K562 (cell line): ENCODE measurements at regions not wholly inside any gene's neighbourhood (a gene's known extent, or its start where the extent isn't known, plus 50 kb on each side); places are given as distances from the start of the nearest gene placed in this dataset.

Experiments used
- ATAC-seq: fragments of 200-7000 bp; cut with Tn5 transposase; 3 replicates; pipeline ENCODE4 v1.9.1; 2020; ENCODE audit warnings: moderate library complexity
- BruUV-seq: library from RNA; stranded (reverse); fragments of 400-500 nt; replicated peaks from 2 replicates; lab custom pipeline; 2021; lab: Mats Ljungman, UMichigan
- CTCF ChIA-PET: fragments of 300-600 bp; formaldehyde crosslinking; extraction: SDS; loops from one replicate; lab custom pipeline; 2021; ENCODE audit warnings: low intra/inter-chr PET ratio; lab: Yijun Ruan, JAX
- POLR2A ChIA-PET: fragments of 300-600, 350-650 bp; sonication (Branson Sonifier 250); formaldehyde crosslinking; extraction: SDS; loops from one replicate; lab custom pipeline; 2021; ENCODE audit warnings: antibody characterized with exemption, inconsistent platforms; lab: Yijun Ruan, JAX
- DNase-seq, 4 experiments: peaks; one replicate each; pipeline versions ENCODE4 v3.0.0 to v3.0.0-alpha.2; 2011 to 2018; ENCODE audit warnings: low spot score in 3 of 4, mixed read lengths in 3 of 4; ENCODE audit errors: extremely low read depth in 1 of 4
- FAIRE-seq: peaks from 2 replicates; lab custom pipeline; 2011; peaks lifted over from hg19 to GRCh38; lab: Jason Lieb, UNC
- H2AFZ ChIP-seq: 2 replicates; pipeline ENCODE4 v1.6.0; 2011; ENCODE audit warnings: low read depth, low read length, control low read depth, inconsistent platforms
- H3K27ac ChIP-seq: fragments of 200-600 bp; 3 replicates; pipeline ENCODE4 v1.8.0; 2011; ENCODE audit warnings: low read depth, mild to moderate bottlenecking, control low read depth, inconsistent platforms, low read length, moderate library complexity, mixed read lengths; ENCODE audit errors: extremely low read depth
- H3K27me3 ChIP-seq, 2 experiments: fragments of 300-600 bp in 1 of 2; 2 replicates in 1 of 2; 3 replicates in 1 of 2; pipeline versions ENCODE4 v1.6.0 to v1.8.0; 2011; ENCODE audit warnings: inconsistent platforms in 2 of 2, low read length in 2 of 2, mild to moderate bottlenecking in 1 of 2, mixed read lengths in 1 of 2, moderate library complexity in 1 of 2; ENCODE audit not compliant: control insufficient read depth in 2 of 2, insufficient read depth in 2 of 2
- H3K36me3 ChIP-seq: fragments of 300-600 bp; 3 replicates; pipeline ENCODE4 v1.8.0; 2011; ENCODE audit warnings: mild to moderate bottlenecking, low read length, inconsistent platforms; ENCODE audit not compliant: control insufficient read depth, insufficient read depth
- H3K4me1 ChIP-seq, 2 experiments: fragments of 200-600 bp in 1 of 2; replicated peaks in 1 of 2; 2 replicates in 1 of 2; 3 replicates in 1 of 2; pipeline versions ENCODE4 v1.5.1 to v1.8.0; 2011; ENCODE audit warnings: inconsistent platforms in 2 of 2, low read length in 2 of 2, mild to moderate bottlenecking in 1 of 2, mixed read lengths in 1 of 2, moderate library complexity in 1 of 2; ENCODE audit not compliant: control insufficient read depth in 2 of 2, insufficient read depth in 2 of 2
- H3K4me2 ChIP-seq: 2 replicates; pipeline ENCODE4 v1.6.1; 2011; ENCODE audit warnings: low read length, control low read depth, inconsistent platforms, mixed read lengths; ENCODE audit not compliant: insufficient read depth
- H3K4me3 ChIP-seq: fragments of 200-600 bp; sonication (generic), shearing (Covaris generic); 2 replicates; pipeline ENCODE4 v1.5.1; 2016; ENCODE audit warnings: control low read depth, inconsistent platforms
- H3K79me2 ChIP-seq: fragments of 200-600 bp; 3 replicates; pipeline ENCODE4 v1.8.0; 2011; ENCODE audit warnings: low read length, inconsistent platforms; ENCODE audit not compliant: control insufficient read depth, insufficient read depth
- H3K9ac ChIP-seq, 2 experiments: 2 replicates each; pipeline versions ENCODE4 v1.6.0 to v1.6.1; 2011; ENCODE audit warnings: low read depth in 2 of 2, low read length in 2 of 2, control low read depth in 1 of 2, inconsistent platforms in 1 of 2, mild to moderate bottlenecking in 1 of 2, mixed read lengths in 1 of 2; ENCODE audit not compliant: insufficient read depth in 1 of 2
- H3K9me1 ChIP-seq: one replicate; pipeline ENCODE4 v1.6.0; 2011; ENCODE audit warnings: inconsistent platforms, mild to moderate bottlenecking, low read length, moderate library complexity; ENCODE audit not compliant: control insufficient read depth, insufficient read depth
- H3K9me3 ChIP-seq: replicated peaks from 2 replicates; pipeline ENCODE4 v1.5.1; 2011; ENCODE audit warnings: low read depth, low read length, inconsistent platforms; ENCODE audit not compliant: control insufficient read depth, insufficient read depth
- H4K20me1 ChIP-seq: replicated peaks from 2 replicates; pipeline ENCODE4 v1.6.1; 2011; ENCODE audit warnings: low read length, inconsistent platforms, mixed read lengths; ENCODE audit not compliant: control insufficient read depth, insufficient read depth
- CBFA2T2 ChIP-seq: fragments of 450-650 bp; conservative IDR thresholded peaks from 2 replicates; pipeline ENCODE4 v1.6.1; 2017; ENCODE audit warnings: mild to moderate bottlenecking
- DLX4 ChIP-seq: fragments of 250-450 bp; sonication (Bioruptor Pico); IDR thresholded peaks from 2 replicates; pipeline ENCODE4 v1.6.1; 2021; ENCODE audit warnings: mild to moderate bottlenecking
- FOS ChIP-seq: IDR thresholded peaks from 3 replicates; pipeline ENCODE4 v1.6.1; 2011; ENCODE audit not compliant: insufficient read length; ENCODE audit errors: extremely low read depth
- RFX7 ChIP-seq: fragments of 250-450 bp; sonication (Bioruptor Pico); IDR thresholded peaks from 2 replicates; pipeline ENCODE4 v1.5.1; 2021; ENCODE audit warnings: mild to moderate bottlenecking
- TCFL5 ChIP-seq: fragments of 250-450 bp; sonication (Bioruptor Pico); conservative IDR thresholded peaks from 2 replicates; pipeline ENCODE4 v1.6.1; 2021; ENCODE audit warnings: mild to moderate bottlenecking, moderate library complexity, matching md5 sums
- ZNF277 ChIP-seq: fragments of 250-450 bp; sonication (Bioruptor Pico); IDR thresholded peaks from 2 replicates; pipeline ENCODE4 v1.8.0; 2022; ENCODE audit warnings: inconsistent platforms, mild to moderate bottlenecking, moderate library complexity, borderline replicate concordance
- ZNF518B ChIP-seq: fragments of 250-450 bp; sonication (Bioruptor Pico); IDR thresholded peaks from 2 replicates; pipeline ENCODE4 v1.5.0; 2021; ENCODE audit warnings: mild to moderate bottlenecking, moderate library complexity
- ZNF79 ChIP-seq: fragments of 250-450 bp; sonication (Bioruptor Pico); IDR thresholded peaks from 2 replicates; pipeline ENCODE4 v1.4.0; 2020; ENCODE audit warnings: low read depth, mild to moderate bottlenecking, moderate library complexity
- WGBS: fragments of 100-300 bp; shearing (Covaris generic); methylation state at CpG from one replicate; pipeline ENCODE4 v1.1.6; 2016; ENCODE audit warnings: low coverage, mixed read lengths; ENCODE audit not compliant: insufficient coverage; ENCODE audit errors: missing lambda C conversion rate; 5-methylcytosine and 5-hydroxymethylcytosine counted together
- in situ Hi-C: fragments of 300-500 bp; cut with MboI; formaldehyde crosslinking; loops from 4 replicates; pipeline ENCODE4 v1.15.0; 2018; ENCODE audit warnings: inconsistent platforms, mixed read lengths
- intact Hi-C: fragments of 100-400 bp; cut with micrococcal nuclease; formaldehyde crosslinking; loops from 2 replicates; pipeline ENCODE4 v1.14.2; 2022

GRCh38 chr22:44412136-44412731 is 85.8 kb downstream of the RTL6 start:
- no peak overlapping the region for H2AFZ ChIP-seq
- H3K9ac ChIP-seq, result no peak overlapping the region
- no peaks in the 10 kb centered on the region for H3K9me3 ChIP-seq
- peaks cover 4 to 38% of the 10 kb centered on the region in 2 experiments; a peak in 4 of 5 replicates for H3K27me3 ChIP-seq
- no peaks in the 10 kb centered on the region; the same call in 1 of the 2 replicates for H4K20me1 ChIP-seq
- intact Hi-C loops, result no loop called here
- CTCF ChIA-PET, result no interaction called here
- H3K4me2 ChIP-seq, result no peak overlapping the region
- no peaks in the 10 kb centered on the region for H3K36me3 ChIP-seq
- no peak overlapping the region for H3K27ac ChIP-seq
- no peak for TF ChIP-seq ZNF79
- no peak for TF ChIP-seq ZNF518B (CRISPR knock-in tag)
- no peak for TF ChIP-seq RFX7 (CRISPR knock-in tag)
- TF ChIP-seq ZNF277 (CRISPR knock-in tag), result no peak
- TF ChIP-seq CBFA2T2, result no peak
- TF ChIP-seq DLX4 (CRISPR knock-in tag), result no peak
- no peak for TF ChIP-seq TCFL5 (CRISPR knock-in tag)
- TF ChIP-seq FOS, result no peak
- WGBS, result 2% methylated on average over 8 of the region's 19 CpGs
- no peak overlapping the region for H3K4me3 ChIP-seq
- H3K9me1 ChIP-seq, result no peaks in the 10 kb centered on the region
- no peaks in the 10 kb centered on the region for H3K79me2 ChIP-seq
- FAIRE-seq, result no peak
- POLR2A ChIA-PET, result interaction anchor here (0.9 kb wide), 1 partner anchor 12 kb away, joined by 3 read pairs; no protein-coding TSS in a partner anchor
- no peak for DNase-seq
- in situ Hi-C loops, result no loop called here
- no peaks in the 10 kb centered on the region for H3K4me1 ChIP-seq
- ATAC-seq, result no peak
- no TSS peak for BruUV-seq
